CD14-positive monocyte (primary cell): ENCODE measurements at regions not wholly inside any gene's neighbourhood (a gene's known extent, or its start where the extent isn't known, plus 50 kb on each side); places are given as distances from the start of the nearest gene placed in this dataset.

Experiments used
- DNase-seq, 3 donors: peaks; one replicate each; pipeline ENCODE4 v3.0.0-alpha.2; 2011 to 2022
- H2AFZ ChIP-seq: 2 replicates; pipeline ENCODE4 v1.6.0; 2012; ENCODE audit warnings: mild to moderate bottlenecking, low read depth, low read length, inconsistent platforms; ENCODE audit not compliant: insufficient read depth, poor library complexity, severe bottlenecking
- H3K27ac ChIP-seq, 2 donors: 1 replicate in 1 of 2; 2 replicates in 1 of 2; pipeline ENCODE4 v1.5.1; 2012 to 2013; ENCODE audit warnings: low read length in 2 of 2, control low read depth in 1 of 2, inconsistent platforms in 1 of 2, low read depth in 1 of 2, mild to moderate bottlenecking in 1 of 2
- H3K27me3 ChIP-seq, 2 donors: one replicate each; pipeline versions ENCODE4 v1.6.0 to v1.6.1; 2011 to 2013; ENCODE audit warnings: low read length in 2 of 2; ENCODE audit not compliant: control insufficient read depth in 2 of 2, insufficient read depth in 2 of 2
- H3K36me3 ChIP-seq, 2 donors: replicated peaks in 1 of 2; 1 replicate in 1 of 2; 2 replicates in 1 of 2; pipeline versions ENCODE4 v1.5.1 to v1.6.1; 2012 to 2013; ENCODE audit warnings: low read length in 2 of 2, control low read depth in 1 of 2, inconsistent platforms in 1 of 2, mild to moderate bottlenecking in 1 of 2; ENCODE audit not compliant: insufficient read depth in 2 of 2, control insufficient read depth in 1 of 2
- H3K4me1 ChIP-seq, 2 donors: 1 replicate in 1 of 2; 2 replicates in 1 of 2; pipeline versions ENCODE4 v1.5.1 to v1.6.1; 2012 to 2013; ENCODE audit warnings: low read length in 2 of 2, control low read depth in 1 of 2, inconsistent platforms in 1 of 2, mild to moderate bottlenecking in 1 of 2, moderate library complexity in 1 of 2; ENCODE audit not compliant: insufficient read depth in 2 of 2, control insufficient read depth in 1 of 2
- H3K4me2 ChIP-seq: replicated peaks from 2 replicates; pipeline ENCODE3; 2012; ENCODE audit warnings: low read length, moderate library complexity, mild to moderate bottlenecking; ENCODE audit not compliant: poor library complexity, severe bottlenecking; ENCODE audit errors: extremely low read depth
- H3K4me3 ChIP-seq, 3 experiments: fragments of 200-600 bp in 1 of 3; sonication (generic) in 1 of 3; replicated peaks in 1 of 3; 1 replicate in 2 of 3; 2 replicates in 1 of 3; pipeline ENCODE4 v1.5.1; 2011 to 2013; ENCODE audit warnings: low read length in 3 of 3, mild to moderate bottlenecking in 3 of 3, control low read depth in 2 of 3, low read depth in 2 of 3, inconsistent platforms in 1 of 3, moderate library complexity in 1 of 3
- H3K79me2 ChIP-seq: 2 replicates; pipeline ENCODE4 v1.6.0; 2012; ENCODE audit warnings: mild to moderate bottlenecking, control low read depth, inconsistent platforms, low read length, moderate library complexity; ENCODE audit not compliant: insufficient read depth
- H3K9ac ChIP-seq: 2 replicates; pipeline ENCODE4 v1.6.0; 2017; ENCODE audit warnings: low read length, mild to moderate bottlenecking; ENCODE audit not compliant: insufficient read depth, poor library complexity, severe bottlenecking
- H3K9me3 ChIP-seq, 2 donors: replicated peaks in 1 of 2; 1 replicate in 1 of 2; 2 replicates in 1 of 2; pipeline versions ENCODE4 v1.5.1 to v1.6.1; 2012 to 2013; ENCODE audit warnings: low read length in 2 of 2, control low read depth in 1 of 2; ENCODE audit not compliant: control insufficient read depth in 1 of 2, insufficient read depth in 1 of 2
- H4K20me1 ChIP-seq: 2 replicates; pipeline ENCODE4 v1.6.0; 2012; ENCODE audit warnings: mild to moderate bottlenecking, low read length, control low read depth, moderate library complexity; ENCODE audit not compliant: insufficient read depth
- H3K27ac Mint-ChIP-seq, 7 donors: one replicate each; pipeline ENCODE4 v1.8.0; 2020; ENCODE audit warnings: mild to moderate bottlenecking in 7 of 7, mixed read lengths in 7 of 7, moderate library complexity in 6 of 7, inconsistent platforms in 2 of 7
- H3K27me3 Mint-ChIP-seq, 3 donors: one replicate each; pipeline ENCODE4 v1.8.0; 2021 to 2022; ENCODE audit warnings: low read depth in 3 of 3, mild to moderate bottlenecking in 3 of 3, mixed read lengths in 3 of 3, moderate library complexity in 3 of 3, inconsistent platforms in 1 of 3
- H3K36me3 Mint-ChIP-seq, 2 donors: one replicate each; pipeline ENCODE4 v1.8.0; 2020; ENCODE audit warnings: mixed read lengths in 2 of 2, inconsistent platforms in 1 of 2, mild to moderate bottlenecking in 1 of 2
- H3K4me1 Mint-ChIP-seq: one replicate; pipeline ENCODE4 v1.8.0; 2020; ENCODE audit warnings: mild to moderate bottlenecking, mixed read lengths
- H3K4me3 Mint-ChIP-seq, 2 donors: one replicate each; pipeline ENCODE4 v1.8.0; 2020; ENCODE audit warnings: mild to moderate bottlenecking in 2 of 2, mixed read lengths in 2 of 2, moderate library complexity in 1 of 2
- H3K9me3 Mint-ChIP-seq, 7 donors: one replicate each; pipeline ENCODE4 v1.8.0; 2020 to 2022; ENCODE audit warnings: mixed read lengths in 7 of 7, mild to moderate bottlenecking in 6 of 7, moderate library complexity in 6 of 7, inconsistent platforms in 2 of 7
- CTCF ChIP-seq: fragments of 200-600 bp; IDR thresholded peaks from one replicate; pipeline ENCODE4 v1.8.0; 2022; ENCODE audit warnings: antibody characterized with exemption, mild to moderate bottlenecking
- WGBS: methylation state at CpG from one replicate; pipeline ENCODE4 v1.1.5; 2013; ENCODE audit warnings: missing lambda C conversion rate; ENCODE audit not compliant: insufficient coverage; 5-methylcytosine and 5-hydroxymethylcytosine counted together
- intact Hi-C, 2 donors: fragments of 100-400 bp; cut with micrococcal nuclease; formaldehyde crosslinking; loops; one replicate each; pipeline versions ENCODE4 v1.15.0 to v1.15.1; 2023

GRCh38 chr10:21289961-21290360, 235.5 kb downstream of the SKIDA1 start:
- no peak overlapping the region for H3K4me2 ChIP-seq
- H2AFZ ChIP-seq: no peak overlapping the region

GRCh38 chr10:21289271-21289670, 236.2 kb downstream of the SKIDA1 start:
- no CpG with 5 or more reads among the region's 3 CpGs for WGBS
- DNase-seq: no peak
- no peak overlapping the region for H3K27ac ChIP-seq
- no peaks in the 10 kb centered on the region for H4K20me1 ChIP-seq
- intact Hi-C loops: no loop called here
- peaks cover 4 to 15% (median 11%) of the 10 kb centered on the region in 7 donors for H3K9me3 Mint-ChIP-seq
- no peak overlapping the region for H3K4me2 ChIP-seq
- H2AFZ ChIP-seq: no peak overlapping the region
- peaks cover 10% of the 10 kb centered on the region for H3K4me1 Mint-ChIP-seq
- H3K9me3 ChIP-seq: peaks cover 0 to 5% of the 10 kb centered on the region in 2 donors
- peaks cover 7 to 16% of the 10 kb centered on the region in 2 donors for H3K27me3 ChIP-seq
- no peaks in the 10 kb centered on the region for H3K79me2 ChIP-seq
- no peak overlapping the region for H3K4me3 Mint-ChIP-seq
- no peak overlapping the region for H3K9ac ChIP-seq
- no peaks in the 10 kb centered on the region for H3K36me3 ChIP-seq
- no peak for TF ChIP-seq CTCF
- H3K4me3 ChIP-seq: no peak overlapping the region
- no peaks in the 10 kb centered on the region for H3K4me1 ChIP-seq
- peak overlapping the region in 1 of 7 donors; percentile 40 for H3K27ac Mint-ChIP-seq
- peaks cover 7 to 17% (median 14%) of the 10 kb centered on the region in 3 donors for H3K27me3 Mint-ChIP-seq
- H3K36me3 Mint-ChIP-seq: no peaks in the 10 kb centered on the region

More at GRCh38 chr10:21289961-21290360, 235.5 kb downstream of the SKIDA1 start:
- no peak overlapping the region for H3K9ac ChIP-seq
- no peak for DNase-seq
- H3K36me3 Mint-ChIP-seq: no peaks in the 10 kb centered on the region
- peaks cover 0 to 5% of the 10 kb centered on the region in 2 donors for H3K9me3 ChIP-seq
- peaks cover 4 to 15% (median 11%) of the 10 kb centered on the region in 7 donors for H3K9me3 Mint-ChIP-seq
- H3K4me3 ChIP-seq: no peak overlapping the region
- WGBS: no CpG with 5 or more reads among the region's 1 CpG
- intact Hi-C loops: no loop called here
- no peak for TF ChIP-seq CTCF
- no peak overlapping the region for H3K27ac ChIP-seq
- no peaks in the 10 kb centered on the region for H4K20me1 ChIP-seq
- H3K4me1 ChIP-seq: no peaks in the 10 kb centered on the region
- no peak overlapping the region for H3K4me3 Mint-ChIP-seq
- H3K4me1 Mint-ChIP-seq: peaks cover 10% of the 10 kb centered on the region
- H3K27me3 ChIP-seq: peaks cover 7 to 16% of the 10 kb centered on the region in 2 donors
- peaks cover 8 to 17% (median 14%) of the 10 kb centered on the region in 3 donors for H3K27me3 Mint-ChIP-seq
- H3K36me3 ChIP-seq: no peaks in the 10 kb centered on the region
- peak overlapping the region in 1 of 7 donors; percentile 45 for H3K27ac Mint-ChIP-seq
- H3K79me2 ChIP-seq: no peaks in the 10 kb centered on the region
